ENCODE measurements at regions not wholly inside any gene's neighbourhood (a gene's known extent, or its start where the extent isn't known, plus 50 kb on each side); places are given as distances from the start of the nearest gene placed in this dataset.
"Not testable (repeated sequence)": the region's sequence is repeated elsewhere in the genome, so short reads cannot be mapped to it uniquely, and the experiment has no call there.

DNA sequence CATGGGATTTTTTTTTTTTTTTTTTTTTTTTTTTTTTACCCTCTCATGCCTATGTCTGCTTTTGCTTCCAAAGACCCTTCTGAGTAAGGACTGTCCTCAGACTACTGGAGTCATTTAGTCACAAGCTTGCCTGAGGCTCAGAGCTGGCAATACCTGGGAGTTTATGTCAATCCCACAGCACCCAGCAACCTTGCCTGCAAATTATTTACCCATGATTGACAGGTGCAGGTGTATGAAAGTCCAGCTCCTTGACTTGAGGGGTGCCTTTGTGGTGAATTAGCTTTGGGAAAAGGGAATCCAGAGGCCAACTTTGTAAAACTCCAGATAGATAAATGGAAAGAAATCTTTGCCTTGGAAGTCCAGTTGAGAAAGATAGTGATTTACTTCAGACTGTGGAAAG, 53.2 kb downstream of the PPIAL4G start:
- TF ChIP-seq CTCF, POLR2A (IDR thresholded peaks at IDR 0.05): not testable (repeated sequence)

Data from prostate gland (tissue), 2 donors.